NCI-H748 (cell line): ENCODE measurements at regions not wholly inside any gene's neighbourhood (a gene's known extent, or its start where the extent isn't known, plus 50 kb on each side); places are given as distances from the start of the nearest gene placed in this dataset.

Experiments
- DNase-seq: peaks from one replicate; lab custom pipeline; 2025; ENCODE audit not compliant: unreplicated experiment; lab: John Stamatoyannopoulos, UW

- no peak for DNase-seq
Observed at GRCh38 chr6:148193063-148193680, 149.5 kb upstream of the SASH1 start.

- DNase-seq = no peak
Observed at GRCh38 chr6:148195511-148195910, 147.1 kb upstream of the SASH1 start.

- DNase-seq = no peak
Observed at GRCh38 chr6:148199584-148199983, 143.1 kb upstream of the SASH1 start.

- DNase-seq = peak; percentile 85
Observed at GRCh38 chr6:148200293-148200692, 142.3 kb upstream of the SASH1 start.

GRCh38 chr6:148200781-148201180 is 141.9 kb upstream of the SASH1 start:
- no peak for DNase-seq

GRCh38 chr6:148203281-148203925 is 139.2 kb upstream of the SASH1 start:
- no peak for DNase-seq

- DNase-seq = no peak
Observed at GRCh38 chr6:148203970-148204369, 138.7 kb upstream of the SASH1 start.

GRCh38 chr6:148208298-148208697 is 134.3 kb upstream of the SASH1 start:
- DNase-seq = no peak

- DNase-seq = no peak
Observed at GRCh38 chr6:148211777-148212324, 130.8 kb upstream of the SASH1 start.

- DNase-seq = no peak
Observed at GRCh38 chr6:148212366-148212765, 130.3 kb upstream of the SASH1 start.

- no peak for DNase-seq
Observed at GRCh38 chr6:148213366-148213765, 129.3 kb upstream of the SASH1 start.

- no peak for DNase-seq
Observed at GRCh38 chr6:148214667-148215066, 128.0 kb upstream of the SASH1 start.

- DNase-seq = no peak
Observed at GRCh38 chr6:148217051-148217450, 125.6 kb upstream of the SASH1 start.

- no peak for DNase-seq
Observed at GRCh38 chr6:148217921-148218320, 124.7 kb upstream of the SASH1 start.

GRCh38 chr6:148218542-148219258 is 123.9 kb upstream of the SASH1 start:
- no peak for DNase-seq

GRCh38 chr6:148221196-148221979 is 121.2 kb upstream of the SASH1 start:
- no peak for DNase-seq

GRCh38 chr6:148222376-148222775 is 120.3 kb upstream of the SASH1 start:
- no peak for DNase-seq

- no peak for DNase-seq
Observed at GRCh38 chr6:148222846-148223245, 119.8 kb upstream of the SASH1 start.

GRCh38 chr6:148223424-148223842 is 119.2 kb upstream of the SASH1 start:
- no peak for DNase-seq

GRCh38 chr6:148225871-148226270 is 116.8 kb upstream of the SASH1 start:
- no peak for DNase-seq

- DNase-seq = no peak
Observed at GRCh38 chr6:148226284-148226683, 116.4 kb upstream of the SASH1 start.
